SK-N-SH (cell line): ENCODE measurements at regions not wholly inside any gene's neighbourhood (a gene's known extent, or its start where the extent isn't known, plus 50 kb on each side); places are given as distances from the start of the nearest gene placed in this dataset.

ENCODE experiments used
- CHD2 ChIP-seq: fragments of 150-350 bp; IDR thresholded peaks from 2 replicates; pipeline ENCODE4 v1.6.1; 2018; ENCODE audit warnings: low read length; ENCODE audit not compliant: partially characterized antibody
- CTCF ChIP-seq: fragments of 200-600 bp; sonication (generic); IDR thresholded peaks from 2 replicates; pipeline ENCODE4 v1.6.1; 2017; ENCODE audit warnings: antibody characterized with exemption, mild to moderate bottlenecking, moderate library complexity
- EZH2phosphoT487 ChIP-seq: fragments of 200-600 bp; sonication (generic); IDR thresholded peaks from 2 replicates; pipeline ENCODE4 v1.6.1; 2017; ENCODE audit warnings: low read depth, mixed run types, mild to moderate bottlenecking, antibody characterized with exemption, moderate library complexity, borderline replicate concordance
- NRF1 ChIP-seq: IDR thresholded peaks from 2 replicates; pipeline ENCODE4 v1.6.1; 2012; ENCODE audit warnings: low read depth, mild to moderate bottlenecking, low read length
- POLR2AphosphoS5 ChIP-seq: IDR thresholded peaks from 2 replicates; pipeline ENCODE4 v1.6.1; 2012; ENCODE audit warnings: low read depth, low read length
- REST ChIP-seq: IDR thresholded peaks from 2 replicates; pipeline ENCODE4 v1.6.1; 2012; ENCODE audit warnings: mild to moderate bottlenecking, low read depth, low read length, moderate library complexity
- RXRA ChIP-seq: IDR thresholded peaks from 2 replicates; pipeline ENCODE4 v1.4.0; 2012; ENCODE audit warnings: low read depth, mild to moderate bottlenecking, borderline replicate concordance
- TCF12 ChIP-seq: IDR thresholded peaks from 2 replicates; pipeline ENCODE4 v1.4.0; 2012
- YY1 ChIP-seq: IDR thresholded peaks from 2 replicates; pipeline ENCODE4 v1.4.0; 2012; ENCODE audit warnings: low read depth, mild to moderate bottlenecking
- TF ChIP-seq, protein P1 (sequence below): IDR thresholded peaks from 2 replicates; pipeline ENCODE4 v1.4.0; 2012; ENCODE audit warnings: low read depth

- TF ChIP-seq, protein P1, sequence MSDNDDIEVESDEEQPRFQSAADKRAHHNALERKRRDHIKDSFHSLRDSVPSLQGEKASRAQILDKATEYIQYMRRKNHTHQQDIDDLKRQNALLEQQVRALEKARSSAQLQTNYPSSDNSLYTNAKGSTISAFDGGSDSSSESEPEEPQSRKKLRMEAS: no peak
- TF ChIP-seq NRF1 (no peak), TCF12 (no peak), POLR2AphosphoS5 (no peak), CTCF (no peak), YY1 (no peak), RXRA (no peak), CHD2 (no peak), EZH2phosphoT487 (no peak), REST (no peak)
Observed at GRCh38 chr7:80974396-80975358, 55.8 kb upstream of the SEMA3C start.
